Peyer's patch (tissue), 4 donors: ENCODE measurements at regions not wholly inside any gene's neighbourhood (a gene's known extent, or its start where the extent isn't known, plus 50 kb on each side); places are given as distances from the start of the nearest gene placed in this dataset.

Experiments used
- CTCF ChIP-seq, 6 experiments: fragments of 450-650 bp in 4 of 6; fragments of 200-600 bp in 2 of 6; sonication (generic) in 1 of 6; IDR thresholded peaks; one replicate each; pipeline ENCODE4 v1.5.1; 2017 to 2019; ENCODE audit warnings: antibody characterized with exemption in 6 of 6, mild to moderate bottlenecking in 3 of 6, moderate library complexity in 1 of 6
- POLR2A ChIP-seq, 2 donors: fragments of 450-650 bp; IDR thresholded peaks; one replicate each; pipeline ENCODE4 v1.5.1; 2017; ENCODE audit warnings: antibody characterized with exemption in 2 of 2, mild to moderate bottlenecking in 2 of 2, moderate library complexity in 2 of 2

DNA sequence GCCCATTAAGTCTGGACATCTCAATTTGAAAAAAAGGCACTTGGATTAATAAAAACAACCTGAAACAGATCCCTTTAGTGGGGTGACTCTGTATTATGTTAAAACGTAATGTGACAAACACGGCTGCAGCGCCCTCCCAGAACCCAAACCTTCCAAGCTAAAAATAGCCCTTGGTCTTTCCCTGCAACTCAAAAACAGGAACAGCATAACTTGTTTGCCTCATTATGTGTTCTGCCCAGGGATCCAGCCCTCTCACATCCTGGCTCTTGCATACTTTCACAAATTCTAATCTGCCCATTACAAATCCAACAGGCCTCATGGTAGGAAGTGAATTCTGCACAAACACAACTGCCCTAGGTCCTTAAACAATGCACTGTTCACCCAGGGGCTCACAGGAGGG is 94.7 kb upstream of the GADD45A start:
- TF ChIP-seq CTCF (IDR thresholded peaks at IDR 0.05) (no peak), POLR2A (IDR thresholded peaks at IDR 0.05) (no peak)
